Activated CD4-positive, alpha-beta T cell treated with anti-CD3 and anti-CD28 coated beads, Interleukin-2, amount 10 ng/mL, durations not matched to agents 24 days and 14 days (primary cell): ENCODE measurements at regions not wholly inside any gene's neighbourhood (a gene's known extent, or its start where the extent isn't known, plus 50 kb on each side); places are given as distances from the start of the nearest gene placed in this dataset.

Experiments used
- DNase-seq: peaks from one replicate; pipeline ENCODE4 v3.0.0; 2022
- H3K27ac Mint-ChIP-seq: one replicate; pipeline ENCODE4 v1.8.0; 2022; ENCODE audit warnings: mild to moderate bottlenecking, mixed read lengths
- H3K27me3 Mint-ChIP-seq: one replicate; pipeline ENCODE4 v1.8.0; 2022; ENCODE audit warnings: mixed read lengths
- H3K36me3 Mint-ChIP-seq: one replicate; pipeline ENCODE4 v1.8.0; 2022; ENCODE audit warnings: low read depth, mild to moderate bottlenecking, mixed read lengths
- H3K4me1 Mint-ChIP-seq: one replicate; pipeline ENCODE4 v1.8.0; 2021; ENCODE audit warnings: mixed read lengths
- H3K4me3 Mint-ChIP-seq: one replicate; pipeline ENCODE4 v1.8.0; 2022; ENCODE audit warnings: mild to moderate bottlenecking, moderate library complexity, mixed read lengths
- H3K9me3 Mint-ChIP-seq: one replicate; pipeline ENCODE4 v1.8.0; 2021; ENCODE audit warnings: mixed read lengths
- intact Hi-C: fragments of 100-400 bp; cut with micrococcal nuclease; formaldehyde crosslinking; loops from one replicate; pipeline ENCODE4 v1.15.1; 2023

- H3K4me1 Mint-ChIP-seq: no peaks in the 10 kb centered on the region
- no peak for DNase-seq
- H3K36me3 Mint-ChIP-seq: no peaks in the 10 kb centered on the region
- intact Hi-C loops: no loop called here
- H3K4me3 Mint-ChIP-seq: no peak overlapping the region
- H3K27me3 Mint-ChIP-seq: peaks cover 2% of the 10 kb centered on the region
- H3K9me3 Mint-ChIP-seq: peaks cover 7% of the 10 kb centered on the region
- no peak overlapping the region for H3K27ac Mint-ChIP-seq
These were observed 83.6 kb upstream of the LNX1 start for GRCh38 chr4:53674903-53675302.

- peaks cover 4% of the 10 kb centered on the region for H3K27me3 Mint-ChIP-seq
- no peak for DNase-seq
- H3K4me3 Mint-ChIP-seq: no peak overlapping the region
- no peak overlapping the region for H3K27ac Mint-ChIP-seq
- H3K36me3 Mint-ChIP-seq: no peaks in the 10 kb centered on the region
- intact Hi-C loops: no loop called here
- H3K9me3 Mint-ChIP-seq: peaks cover 4% of the 10 kb centered on the region
- no peaks in the 10 kb centered on the region for H3K4me1 Mint-ChIP-seq
These were observed 81.6 kb upstream of the LNX1 start for GRCh38 chr4:53672873-53673272.

- Mint-ChIP-seq H3K4me3 (no peak overlapping the region), H3K9me3 (peaks cover 4% of the 10 kb centered on the region), H3K27ac (no peak overlapping the region), H3K36me3 (no peaks in the 10 kb centered on the region), H3K27me3 (peaks cover 4% of the 10 kb centered on the region), H3K4me1 (no peaks in the 10 kb centered on the region)
- DNase-seq: no peak
- intact Hi-C loops: no loop called here
These were observed 80.5 kb upstream of the LNX1 start for GRCh38 chr4:53671757-53672156.

- Mint-ChIP-seq H3K27me3 (no peaks in the 10 kb centered on the region), H3K27ac (no peak overlapping the region), H3K36me3 (no peaks in the 10 kb centered on the region), H3K4me3 (no peak overlapping the region), H3K9me3 (no peaks in the 10 kb centered on the region), H3K4me1 (no peaks in the 10 kb centered on the region)
- intact Hi-C loops: no loop called here
- no peak for DNase-seq
These were observed 68.5 kb upstream of the LNX1 start for GRCh38 chr4:53659737-53660136.

GRCh38 chr4:53659112-53659511 lies 67.8 kb upstream of the LNX1 start:
- no peaks in the 10 kb centered on the region for H3K36me3 Mint-ChIP-seq
- no peaks in the 10 kb centered on the region for H3K9me3 Mint-ChIP-seq
- H3K27me3 Mint-ChIP-seq: no peaks in the 10 kb centered on the region
- no peak overlapping the region for H3K27ac Mint-ChIP-seq
- intact Hi-C loops: no loop called here
- DNase-seq: no peak
- no peak overlapping the region for H3K4me3 Mint-ChIP-seq
- no peaks in the 10 kb centered on the region for H3K4me1 Mint-ChIP-seq

GRCh38 chr4:53658029-53658428 lies 66.7 kb upstream of the LNX1 start:
- Mint-ChIP-seq H3K27ac (no peak overlapping the region), H3K4me3 (no peak overlapping the region), H3K9me3 (no peaks in the 10 kb centered on the region), H3K4me1 (no peaks in the 10 kb centered on the region), H3K27me3 (no peaks in the 10 kb centered on the region), H3K36me3 (no peaks in the 10 kb centered on the region)
- no peak for DNase-seq
- intact Hi-C loops: no loop called here

- Mint-ChIP-seq H3K9me3 (no peaks in the 10 kb centered on the region), H3K4me3 (no peak overlapping the region), H3K36me3 (no peaks in the 10 kb centered on the region), H3K27me3 (no peaks in the 10 kb centered on the region), H3K27ac (no peak overlapping the region), H3K4me1 (no peaks in the 10 kb centered on the region)
- DNase-seq: no peak
- intact Hi-C loops: no loop called here
These were observed 65.2 kb upstream of the LNX1 start for GRCh38 chr4:53656421-53656981.

GRCh38 chr4:53654300-53654758 lies 63.0 kb upstream of the LNX1 start:
- H3K27me3 Mint-ChIP-seq: no peaks in the 10 kb centered on the region
- H3K36me3 Mint-ChIP-seq: no peaks in the 10 kb centered on the region
- no peaks in the 10 kb centered on the region for H3K4me1 Mint-ChIP-seq
- H3K9me3 Mint-ChIP-seq: no peaks in the 10 kb centered on the region
- no peak overlapping the region for H3K27ac Mint-ChIP-seq
- intact Hi-C loops: no loop called here
- H3K4me3 Mint-ChIP-seq: no peak overlapping the region
- DNase-seq: no peak

- H3K36me3 Mint-ChIP-seq: no peaks in the 10 kb centered on the region
These were observed 62.3 kb upstream of the LNX1 start for GRCh38 chr4:53653484-53654053.

GRCh38 chr4:53651156-53651735 lies 60.0 kb upstream of the LNX1 start:
- H3K4me3 Mint-ChIP-seq: no peak overlapping the region
- DNase-seq: no peak
- no peaks in the 10 kb centered on the region for H3K4me1 Mint-ChIP-seq
- H3K9me3 Mint-ChIP-seq: no peaks in the 10 kb centered on the region
- no peaks in the 10 kb centered on the region for H3K36me3 Mint-ChIP-seq
- no peaks in the 10 kb centered on the region for H3K27me3 Mint-ChIP-seq
- intact Hi-C loops: no loop called here
- H3K27ac Mint-ChIP-seq: no peak overlapping the region

More at GRCh38 chr4:53653484-53654053, 62.3 kb upstream of the LNX1 start:
- no peak overlapping the region for H3K4me3 Mint-ChIP-seq
- H3K27me3 Mint-ChIP-seq: no peaks in the 10 kb centered on the region
- H3K27ac Mint-ChIP-seq: no peak overlapping the region
- no peaks in the 10 kb centered on the region for H3K4me1 Mint-ChIP-seq
- intact Hi-C loops: no loop called here
- no peak for DNase-seq
- H3K9me3 Mint-ChIP-seq: no peaks in the 10 kb centered on the region

GRCh38 chr4:53649357-53649756 lies 58.1 kb upstream of the LNX1 start:
- H3K9me3 Mint-ChIP-seq: no peaks in the 10 kb centered on the region
- no peaks in the 10 kb centered on the region for H3K4me1 Mint-ChIP-seq
- H3K27ac Mint-ChIP-seq: no peak overlapping the region
- no peak for DNase-seq
- intact Hi-C loops: no loop called here
- H3K36me3 Mint-ChIP-seq: no peaks in the 10 kb centered on the region
- no peaks in the 10 kb centered on the region for H3K27me3 Mint-ChIP-seq
- no peak overlapping the region for H3K4me3 Mint-ChIP-seq

- DNase-seq: no peak
- no peak overlapping the region for H3K27ac Mint-ChIP-seq
- no peak overlapping the region for H3K4me3 Mint-ChIP-seq
- intact Hi-C loops: no loop called here
- no peaks in the 10 kb centered on the region for H3K27me3 Mint-ChIP-seq
- H3K9me3 Mint-ChIP-seq: no peaks in the 10 kb centered on the region
- no peaks in the 10 kb centered on the region for H3K36me3 Mint-ChIP-seq
- no peaks in the 10 kb centered on the region for H3K4me1 Mint-ChIP-seq
These were observed 56.3 kb upstream of the LNX1 start for GRCh38 chr4:53647547-53647946.

- Mint-ChIP-seq H3K4me1 (no peaks in the 10 kb centered on the region), H3K4me3 (no peak overlapping the region), H3K9me3 (no peaks in the 10 kb centered on the region), H3K27ac (no peak overlapping the region), H3K36me3 (no peaks in the 10 kb centered on the region), H3K27me3 (no peaks in the 10 kb centered on the region)
- intact Hi-C loops: no loop called here
- DNase-seq: no peak
These were observed 55.5 kb upstream of the LNX1 start for GRCh38 chr4:53646795-53647194.

GRCh38 chr4:53645108-53645507 lies 53.8 kb upstream of the LNX1 start:
- DNase-seq: no peak
- Mint-ChIP-seq H3K27me3 (no peaks in the 10 kb centered on the region), H3K27ac (no peak overlapping the region), H3K4me1 (no peaks in the 10 kb centered on the region), H3K9me3 (no peaks in the 10 kb centered on the region), H3K36me3 (no peaks in the 10 kb centered on the region), H3K4me3 (no peak overlapping the region)
- intact Hi-C loops: no loop called here

GRCh38 chr4:53644607-53645006 lies 53.3 kb upstream of the LNX1 start:
- H3K4me3 Mint-ChIP-seq: no peak overlapping the region
- H3K27me3 Mint-ChIP-seq: no peaks in the 10 kb centered on the region
- H3K27ac Mint-ChIP-seq: no peak overlapping the region
- H3K9me3 Mint-ChIP-seq: no peaks in the 10 kb centered on the region
- no peak for DNase-seq
- intact Hi-C loops: no loop called here
- no peaks in the 10 kb centered on the region for H3K4me1 Mint-ChIP-seq
- no peaks in the 10 kb centered on the region for H3K36me3 Mint-ChIP-seq
